8988T (cell line): ENCODE measurements at regions not wholly inside any gene's neighbourhood (a gene's known extent, or its start where the extent isn't known, plus 50 kb on each side); places are given as distances from the start of the nearest gene placed in this dataset.

ENCODE experiments used
- DNase-seq: peaks from one replicate; pipeline ENCODE4 v3.0.0; 2011

- no peak for DNase-seq
Observed at GRCh38 chr2:19409046-19409445, 50.6 kb upstream of the OSR1 start.

- DNase-seq = no peak
Observed at GRCh38 chr2:19408592-19408991, 50.2 kb upstream of the OSR1 start.
